ENCODE measurements at regions not wholly inside any gene's neighbourhood (a gene's known extent, or its start where the extent isn't known, plus 50 kb on each side); places are given as distances from the start of the nearest gene placed in this dataset.
A peak's percentile ranks its signal among the peaks of the same experiment; 100 is the strongest.

GRCh38 chr6:153856929-153857376, 182.1 kb upstream of the OPRM1 start:
- Histone ChIP-seq H3K27ac (no peak overlapping the region), H3K4me1 (ENCODE audit: low read depth) (no peaks in the 10 kb centered on the region), H3K27me3 (no peaks in the 10 kb centered on the region), H3K9me3 (ENCODE audit: low read depth) (no peaks in the 10 kb centered on the region), H3K4me3 (no peak overlapping the region), H3K36me3 (no peaks in the 10 kb centered on the region)
- no peak for TF ChIP-seq CTCF (IDR thresholded peaks at IDR 0.05; ENCODE audit: low read depth, low read length)
- no peak for DNase-seq (ENCODE audit: low read depth in 1 of 2, low spot score in 1 of 2)

- no peaks in the 10 kb centered on the region for H3K36me3 ChIP-seq
Measured at GRCh38 chr6:153852481-153852880, 186.6 kb upstream of the OPRM1 start.

GRCh38 chr6:153852034-153852433, 187.0 kb upstream of the OPRM1 start:
- H3K27ac ChIP-seq = no peak overlapping the region
- no peak overlapping the region for H3K4me3 ChIP-seq
- H3K9me3 ChIP-seq (ENCODE audit: low read depth) = no peaks in the 10 kb centered on the region
- H3K36me3 ChIP-seq = no peaks in the 10 kb centered on the region
- TF ChIP-seq CTCF (IDR thresholded peaks at IDR 0.05; ENCODE audit: low read depth, low read length) = no peak
- H3K27me3 ChIP-seq = no peaks in the 10 kb centered on the region
- no peak for DNase-seq (ENCODE audit: low read depth in 1 of 2, low spot score in 1 of 2)
- H3K4me1 ChIP-seq (ENCODE audit: low read depth) = no peaks in the 10 kb centered on the region

More at GRCh38 chr6:153852481-153852880, 186.6 kb upstream of the OPRM1 start:
- no peak overlapping the region for H3K4me3 ChIP-seq
- DNase-seq (ENCODE audit: low read depth in 1 of 2, low spot score in 1 of 2) = peak; percentile 5 to 21
- TF ChIP-seq CTCF (IDR thresholded peaks at IDR 0.05; ENCODE audit: low read depth, low read length) = no peak
- H3K9me3 ChIP-seq (ENCODE audit: low read depth) = no peaks in the 10 kb centered on the region
- H3K4me1 ChIP-seq (ENCODE audit: low read depth) = no peaks in the 10 kb centered on the region
- no peaks in the 10 kb centered on the region for H3K27me3 ChIP-seq
- H3K27ac ChIP-seq = no peak overlapping the region

DNA sequence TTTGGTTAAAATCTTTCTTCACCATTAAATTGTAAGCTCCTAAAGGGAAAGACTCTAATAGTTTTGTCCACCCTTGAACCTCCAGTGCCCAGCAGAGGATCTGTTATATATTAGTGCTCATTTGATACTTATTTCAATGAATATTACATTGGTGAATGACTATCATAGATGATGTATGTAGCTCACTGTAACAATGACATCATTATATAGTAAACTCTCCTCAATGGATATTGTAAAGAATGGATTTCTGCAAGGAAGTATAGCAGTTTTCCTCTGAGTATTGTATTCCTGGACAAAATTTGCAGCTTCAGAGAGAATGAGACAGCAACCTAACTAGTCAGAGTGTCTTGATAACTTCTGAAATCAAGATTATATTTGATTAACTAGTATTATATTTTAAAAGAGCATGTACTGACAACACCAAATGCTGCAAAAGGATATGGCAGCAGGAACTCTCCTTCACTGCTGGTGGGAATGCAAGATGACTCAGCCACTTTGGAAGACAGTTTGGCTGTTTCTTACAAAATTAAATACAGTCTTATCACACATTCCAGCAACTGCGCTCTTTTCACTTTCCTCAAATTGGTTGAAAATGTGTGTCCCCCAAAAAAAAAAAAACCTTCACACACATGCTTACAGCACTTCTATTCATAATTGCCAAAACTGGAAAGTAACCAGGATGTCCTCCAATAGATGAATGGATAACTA, 189.8 kb upstream of the OPRM1 start:
- Histone ChIP-seq H3K27me3 (no peaks in the 10 kb centered on the region), H3K4me3 (no peak overlapping the region), H3K36me3 (no peaks in the 10 kb centered on the region), H3K9me3 (ENCODE audit: low read depth) (no peaks in the 10 kb centered on the region), H3K4me1 (ENCODE audit: low read depth) (no peaks in the 10 kb centered on the region), H3K27ac (no peak overlapping the region)
- TF ChIP-seq CTCF (IDR thresholded peaks at IDR 0.05; ENCODE audit: low read depth, low read length) = no peak
- peak in 1 of 2 donors; percentile 65 for DNase-seq (ENCODE audit: low read depth in 1 of 2, low spot score in 1 of 2)

DNA sequence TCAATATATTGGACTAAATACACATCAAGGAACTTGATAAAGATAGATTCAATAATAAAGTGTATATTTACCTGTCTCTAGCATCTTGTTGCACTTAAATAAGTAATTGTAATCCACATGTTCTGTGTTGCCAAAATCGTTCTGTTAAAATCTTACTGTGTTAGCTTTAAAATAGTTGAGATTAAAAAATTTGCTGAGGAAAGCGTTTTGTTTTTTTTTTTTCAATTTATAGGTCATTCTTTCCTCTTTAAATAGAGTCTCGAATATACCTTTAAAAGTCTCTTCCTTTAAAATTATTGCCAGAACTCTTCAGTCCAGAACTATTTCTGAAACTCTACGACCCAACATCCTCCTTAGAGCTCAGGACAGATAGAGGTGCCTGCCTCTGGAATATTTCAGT, 195.6 kb upstream of the OPRM1 start:
- Histone ChIP-seq H3K27ac (no peak overlapping the region), H3K36me3 (no peaks in the 10 kb centered on the region), H3K4me3 (no peak overlapping the region), H3K4me1 (ENCODE audit: low read depth) (no peaks in the 10 kb centered on the region), H3K27me3 (no peaks in the 10 kb centered on the region), H3K9me3 (ENCODE audit: low read depth) (no peaks in the 10 kb centered on the region)
- no peak for TF ChIP-seq CTCF (IDR thresholded peaks at IDR 0.05; ENCODE audit: low read depth, low read length)
- no peak for DNase-seq (ENCODE audit: low read depth in 1 of 2, low spot score in 1 of 2)
